CD4-positive, alpha-beta T cell (primary cell): ENCODE measurements at regions not wholly inside any gene's neighbourhood (a gene's known extent, or its start where the extent isn't known, plus 50 kb on each side); places are given as distances from the start of the nearest gene placed in this dataset.

ENCODE experiments used
- ATAC-seq: fragments of 200-7000 bp; cut with Tn5 transposase; one replicate; pipeline ENCODE4 v1.10.0; 2022; ENCODE audit warnings: mild to moderate bottlenecking; ENCODE audit not compliant: poor library complexity
- CTCF ChIA-PET: fragments of 350-600 bp; sonication (Branson Sonifier 250); formaldehyde crosslinking; loops from one replicate; lab custom pipeline; 2021; ENCODE audit warnings: antibody characterized with exemption, inconsistent platforms; lab: Charles Lee
- POLR2A ChIA-PET: fragments of 350-600 bp; sonication (Branson Sonifier 250); formaldehyde crosslinking; loops from one replicate; lab custom pipeline; 2021; ENCODE audit warnings: antibody characterized with exemption, inconsistent platforms; lab: Charles Lee
- DNase-seq, 14 experiments: peaks; one replicate each; pipeline ENCODE4 v3.0.0-alpha.2; 2013 to 2020; ENCODE audit warnings: mixed read lengths in 2 of 14
- H3K27ac ChIP-seq, 2 donors: one replicate each; pipeline versions ENCODE4 v1.5.1 to v1.7.0; 2013; ENCODE audit warnings: low read length in 2 of 2, low read depth in 1 of 2, mild to moderate bottlenecking in 1 of 2
- H3K27me3 ChIP-seq, 2 experiments: 1 replicate in 1 of 2; 2 replicates in 1 of 2; pipeline versions ENCODE4 v1.6.1 to v1.7.0; 2013; ENCODE audit warnings: low read length in 2 of 2, control low read depth in 1 of 2, mild to moderate bottlenecking in 1 of 2, moderate library complexity in 1 of 2; ENCODE audit not compliant: insufficient read depth in 2 of 2, control insufficient read depth in 1 of 2
- H3K36me3 ChIP-seq: one replicate; pipeline ENCODE4 v1.6.1; 2013; ENCODE audit warnings: low read length, control low read depth; ENCODE audit not compliant: insufficient read depth
- H3K4me1 ChIP-seq: one replicate; pipeline ENCODE4 v1.6.1; 2013; ENCODE audit warnings: low read length, control low read depth; ENCODE audit not compliant: insufficient read depth
- H3K4me3 ChIP-seq: one replicate; pipeline ENCODE4 v1.5.1; 2013; ENCODE audit warnings: mild to moderate bottlenecking, low read length, moderate library complexity
- H3K9me3 ChIP-seq, 2 experiments: 1 replicate in 1 of 2; 2 replicates in 1 of 2; pipeline versions ENCODE4 v1.6.1 to v1.7.0; 2013; ENCODE audit warnings: low read length in 2 of 2, mild to moderate bottlenecking in 2 of 2, control low read depth in 1 of 2, moderate library complexity in 1 of 2; ENCODE audit not compliant: control insufficient read depth in 1 of 2, insufficient read depth in 1 of 2
- H3K27ac Mint-ChIP-seq: one replicate; pipeline ENCODE4 v1.8.0; 2020; ENCODE audit warnings: mixed read lengths
- H3K27me3 Mint-ChIP-seq: one replicate; pipeline ENCODE4 v1.8.0; 2021; ENCODE audit warnings: mixed read lengths
- H3K36me3 Mint-ChIP-seq: one replicate; pipeline ENCODE4 v1.8.0; 2021; ENCODE audit warnings: low read depth, mixed read lengths
- H3K4me1 Mint-ChIP-seq: one replicate; pipeline ENCODE4 v1.8.0; 2021; ENCODE audit warnings: low read depth, mixed read lengths
- H3K4me3 Mint-ChIP-seq: one replicate; pipeline ENCODE4 v1.8.0; 2020; ENCODE audit warnings: mild to moderate bottlenecking, mixed read lengths
- H3K9me3 Mint-ChIP-seq: one replicate; pipeline ENCODE4 v1.8.0; 2020; ENCODE audit warnings: mixed read lengths
- CTCF ChIP-seq: fragments of 200-600 bp; IDR thresholded peaks from one replicate; pipeline ENCODE4 v1.8.0; 2022; ENCODE audit warnings: antibody characterized with exemption, mild to moderate bottlenecking
- intact Hi-C, 2 experiments: fragments of 100-400 bp; cut with DNase I in 1 of 2; cut with micrococcal nuclease in 1 of 2; formaldehyde crosslinking; loops; one replicate each; pipeline versions ENCODE4 v1.15.1 to v1.9.0; 2023 to 2025; cut with DNase I, micrococcal nuclease

GRCh38 chr1:18549906-18550305, 69.2 kb downstream of the KLHDC7A start:
- H3K9me3 ChIP-seq: peaks cover 0 to 3% of the 10 kb centered on the region in 2 experiments
- CTCF ChIA-PET: no interaction called here
- no peaks in the 10 kb centered on the region for H3K36me3 Mint-ChIP-seq
- H3K4me3 ChIP-seq: no peak overlapping the region
- no peak for TF ChIP-seq CTCF
- no peaks in the 10 kb centered on the region for H3K36me3 ChIP-seq
- no peak for ATAC-seq
- POLR2A ChIA-PET: no interaction called here
- H3K4me1 Mint-ChIP-seq: no peaks in the 10 kb centered on the region
- intact Hi-C loops: no loop called here
- peaks cover 0 to 9% of the 10 kb centered on the region in 2 experiments for H3K27me3 ChIP-seq
- no peaks in the 10 kb centered on the region for H3K4me1 ChIP-seq
- H3K27ac Mint-ChIP-seq: no peak overlapping the region
- H3K27me3 Mint-ChIP-seq: peaks cover 60% of the 10 kb centered on the region
- no peak for DNase-seq
- H3K27ac ChIP-seq: no peak overlapping the region
- no peak overlapping the region for H3K4me3 Mint-ChIP-seq
- H3K9me3 Mint-ChIP-seq: no peaks in the 10 kb centered on the region

- peaks cover 0 to 3% of the 10 kb centered on the region in 2 experiments for H3K9me3 ChIP-seq
- TF ChIP-seq CTCF: no peak
- H3K4me3 ChIP-seq: no peak overlapping the region
- H3K36me3 Mint-ChIP-seq: no peaks in the 10 kb centered on the region
- ChIA-PET POLR2A (no interaction called here), CTCF (no interaction called here)
- peaks cover 66% of the 10 kb centered on the region for H3K27me3 Mint-ChIP-seq
- H3K27ac ChIP-seq: no peak overlapping the region
- H3K4me3 Mint-ChIP-seq: no peak overlapping the region
- peaks cover 10 to 15% of the 10 kb centered on the region in 2 experiments for H3K27me3 ChIP-seq
- no peaks in the 10 kb centered on the region for H3K36me3 ChIP-seq
- no peak overlapping the region for H3K27ac Mint-ChIP-seq
- DNase-seq (no peak), ATAC-seq (no peak)
- intact Hi-C loops: no loop called here
- peaks cover 2% of the 10 kb centered on the region for H3K4me1 Mint-ChIP-seq
- H3K4me1 ChIP-seq: peaks cover 3% of the 10 kb centered on the region
- no peaks in the 10 kb centered on the region for H3K9me3 Mint-ChIP-seq
Observed at GRCh38 chr1:18552631-18553030, 71.9 kb downstream of the KLHDC7A start.

GRCh38 chr1:18553388-18553787, 72.7 kb downstream of the KLHDC7A start:
- Mint-ChIP-seq H3K4me1 (peaks cover 9% of the 10 kb centered on the region), H3K27me3 (peaks cover 68% of the 10 kb centered on the region), H3K27ac (no peak overlapping the region), H3K9me3 (no peaks in the 10 kb centered on the region), H3K4me3 (no peak overlapping the region), H3K36me3 (no peaks in the 10 kb centered on the region)
- Histone ChIP-seq H3K27ac (no peak overlapping the region), H3K36me3 (no peaks in the 10 kb centered on the region), H3K4me3 (no peak overlapping the region), H3K27me3 (peaks cover 10 to 19% of the 10 kb centered on the region in 2 experiments), H3K9me3 (no peaks in the 10 kb centered on the region), H3K4me1 (peaks cover 5% of the 10 kb centered on the region)
- ATAC-seq (no peak), DNase-seq (no peak)
- CTCF ChIA-PET: no interaction called here
- POLR2A ChIA-PET: no interaction called here
- TF ChIP-seq CTCF: no peak
- intact Hi-C loops: no loop called here
